Fibroblast of lung (primary cell): ENCODE measurements at regions not wholly inside any gene's neighbourhood (a gene's known extent, or its start where the extent isn't known, plus 50 kb on each side); places are given as distances from the start of the nearest gene placed in this dataset.
A peak's percentile ranks its signal among the peaks of the same experiment; 100 is the strongest.

Experiments
- DNase-seq, 2 donors: peaks; one replicate each; pipeline versions ENCODE4 v3.0.0 to v3.0.0-alpha.2; 2010; ENCODE audit warnings: low read depth in 2 of 2
- H2AFZ ChIP-seq: 2 replicates; pipeline ENCODE4 v1.5.1; 2012; ENCODE audit warnings: low read length, control low read depth, inconsistent platforms
- H3K27ac ChIP-seq: 2 replicates; pipeline ENCODE4 v1.5.1; 2011; ENCODE audit warnings: low read length, control low read depth; ENCODE audit not compliant: insufficient read depth
- H3K27me3 ChIP-seq: 2 replicates; pipeline ENCODE4 v1.5.1; 2011; ENCODE audit warnings: mild to moderate bottlenecking, low read length; ENCODE audit not compliant: control insufficient read depth, insufficient read depth
- H3K36me3 ChIP-seq: 2 replicates; pipeline ENCODE4 v1.5.1; 2011; ENCODE audit warnings: low read length; ENCODE audit not compliant: control insufficient read depth, insufficient read depth
- H3K4me1 ChIP-seq: 2 replicates; pipeline ENCODE4 v1.5.1; 2011; ENCODE audit warnings: low read length; ENCODE audit not compliant: control insufficient read depth, insufficient read depth; ENCODE audit errors: extremely low read depth
- H3K4me2 ChIP-seq: 2 replicates; pipeline ENCODE4 v1.5.1; 2011; ENCODE audit warnings: low read length, control low read depth; ENCODE audit not compliant: insufficient read depth; ENCODE audit errors: extremely low read depth
- H3K4me3 ChIP-seq, 4 experiments: fragments of 200-600 bp in 1 of 4; sonication (generic) in 1 of 4; replicated peaks in 1 of 4; 2 replicates each; pipeline ENCODE4 v1.5.1; 2011 to 2016; ENCODE audit warnings: low read length in 4 of 4, low read depth in 3 of 4, mild to moderate bottlenecking in 3 of 4, control low read depth in 2 of 4, inconsistent platforms in 1 of 4, mixed read lengths in 1 of 4; ENCODE audit not compliant: insufficient read depth in 1 of 4; ENCODE audit errors: control extremely low read depth in 1 of 4
- H3K79me2 ChIP-seq: 2 replicates; pipeline ENCODE4 v1.5.1; 2012; ENCODE audit warnings: mild to moderate bottlenecking, low read length, inconsistent platforms; ENCODE audit not compliant: control insufficient read depth, insufficient read depth
- H3K9ac ChIP-seq: 2 replicates; pipeline ENCODE4 v1.5.1; 2011; ENCODE audit warnings: mild to moderate bottlenecking, low read length, control low read depth; ENCODE audit not compliant: insufficient read depth
- H3K9me3 ChIP-seq: 2 replicates; pipeline ENCODE4 v1.5.1; 2012; ENCODE audit warnings: low read depth, low read length; ENCODE audit not compliant: control insufficient read depth, insufficient read depth
- H4K20me1 ChIP-seq: 2 replicates; pipeline ENCODE4 v1.5.1; 2011; ENCODE audit warnings: low read length; ENCODE audit not compliant: control insufficient read depth, insufficient read depth; ENCODE audit errors: extremely low read depth
- CTCF ChIP-seq, 2 donors: IDR thresholded peaks in 1 of 2; conservative IDR thresholded peaks in 1 of 2; 1 replicate in 1 of 2; 2 replicates in 1 of 2; pipeline ENCODE4 v1.5.1; 2011 to 2012; ENCODE audit warnings: low read length in 2 of 2, control low read depth in 1 of 2, inconsistent platforms in 1 of 2, low read depth in 1 of 2, mild to moderate bottlenecking in 1 of 2
- EZH2 ChIP-seq: IDR thresholded peaks from 2 replicates; pipeline ENCODE4 v1.5.1; 2012; ENCODE audit warnings: low read length, control low read depth, mild to moderate bottlenecking; ENCODE audit errors: missing control alignments

- TF ChIP-seq EZH2 (no peak), CTCF (conservative IDR thresholded peaks at IDR 0.05 in 1 of 2, IDR thresholded peaks at IDR 0.05 in 1 of 2; ENCODE audit: low read depth in 1 of 2, low read length in 2 of 2) (no peak)
- Histone ChIP-seq H3K4me3 (no peak overlapping the region), H3K4me1 (no peaks in the 10 kb centered on the region), H3K9me3 (no peaks in the 10 kb centered on the region), H2AFZ (no peak overlapping the region), H3K36me3 (no peaks in the 10 kb centered on the region), H3K4me2 (peak overlapping the region; percentile 29), H3K79me2 (no peaks in the 10 kb centered on the region), H4K20me1 (no peaks in the 10 kb centered on the region), H3K27ac (no peak overlapping the region), H3K27me3 (peaks cover 2% of the 10 kb centered on the region), H3K9ac (no peak overlapping the region)
- no peak for DNase-seq
These were observed 94.1 kb upstream of the LIFR start for GRCh38 chr5:38650540-38650939.

GRCh38 chr5:38650946-38651345 lies 94.5 kb upstream of the LIFR start:
- TF ChIP-seq CTCF (conservative IDR thresholded peaks at IDR 0.05 in 1 of 2, IDR thresholded peaks at IDR 0.05 in 1 of 2; ENCODE audit: low read depth in 1 of 2, low read length in 2 of 2) (no peak), EZH2 (no peak)
- peak; percentile 29 to 54 for DNase-seq
- no peak overlapping the region for H3K27ac ChIP-seq
- H3K4me3 ChIP-seq, result no peak overlapping the region
- H3K36me3 ChIP-seq, result no peaks in the 10 kb centered on the region
- no peak overlapping the region for H3K9ac ChIP-seq
- H3K27me3 ChIP-seq, result peaks cover 2% of the 10 kb centered on the region
- H3K9me3 ChIP-seq, result no peaks in the 10 kb centered on the region
- peak overlapping the region; percentile 29 for H3K4me2 ChIP-seq
- H4K20me1 ChIP-seq, result no peaks in the 10 kb centered on the region
- H3K4me1 ChIP-seq, result no peaks in the 10 kb centered on the region
- no peak overlapping the region for H2AFZ ChIP-seq
- no peaks in the 10 kb centered on the region for H3K79me2 ChIP-seq

GRCh38 chr5:38651806-38652205 lies 95.4 kb upstream of the LIFR start:
- no peak overlapping the region for H3K9ac ChIP-seq
- H2AFZ ChIP-seq, result no peak overlapping the region
- H3K4me3 ChIP-seq, result no peak overlapping the region
- H3K79me2 ChIP-seq, result no peaks in the 10 kb centered on the region
- no peaks in the 10 kb centered on the region for H3K9me3 ChIP-seq
- H3K4me1 ChIP-seq, result no peaks in the 10 kb centered on the region
- no peaks in the 10 kb centered on the region for H4K20me1 ChIP-seq
- peak in 1 of 2 donors; percentile 23 for DNase-seq
- TF ChIP-seq EZH2, result no peak
- no peak for TF ChIP-seq CTCF (conservative IDR thresholded peaks at IDR 0.05 in 1 of 2, IDR thresholded peaks at IDR 0.05 in 1 of 2; ENCODE audit: low read depth in 1 of 2, low read length in 2 of 2)
- H3K27ac ChIP-seq, result no peak overlapping the region
- H3K4me2 ChIP-seq, result no peak overlapping the region
- peaks cover 2% of the 10 kb centered on the region for H3K27me3 ChIP-seq
- H3K36me3 ChIP-seq, result no peaks in the 10 kb centered on the region
